ENCODE measurements at regions not wholly inside any gene's neighbourhood (a gene's known extent, or its start where the extent isn't known, plus 50 kb on each side); places are given as distances from the start of the nearest gene placed in this dataset.

GRCh38 chr11:91913407-91913806 is 311.2 kb upstream of the FAT3 start:
- TF ChIP-seq CTCF (conservative IDR thresholded peaks at IDR 0.05; ENCODE audit: low read depth, low read length) (no peak), EZH2 (IDR thresholded peaks at IDR 0.05; ENCODE audit: borderline replicate concordance, low read depth, low read length, poor library complexity, severe bottlenecking) (no peak)
